UCSD-AML1 (cell line): ENCODE measurements at regions not wholly inside any gene's neighbourhood (a gene's known extent, or its start where the extent isn't known, plus 50 kb on each side); places are given as distances from the start of the nearest gene placed in this dataset.

ENCODE experiments used
- DNase-seq: peaks from one replicate; lab custom pipeline; 2025; ENCODE audit not compliant: unreplicated experiment; lab: John Stamatoyannopoulos, UW

- DNase-seq, result no peak
These were observed 294.6 kb downstream of the ANXA1 start for GRCh38 chr9:73446306-73446705.

- no peak for DNase-seq
These were observed 299.3 kb downstream of the ANXA1 start for GRCh38 chr9:73451003-73451402.

- DNase-seq, result no peak
These were observed 308.2 kb downstream of the ANXA1 start for GRCh38 chr9:73459817-73460216.

- DNase-seq, result no peak
These were observed 317.1 kb downstream of the ANXA1 start for GRCh38 chr9:73468716-73469115.

- DNase-seq, result no peak
These were observed 319.1 kb downstream of the ANXA1 start for GRCh38 chr9:73470766-73471165.

GRCh38 chr9:73474002-73474600 lies 322.4 kb downstream of the ANXA1 start:
- no peak for DNase-seq

GRCh38 chr9:73474625-73475024 lies 323.0 kb downstream of the ANXA1 start:
- DNase-seq, result no peak

DNA sequence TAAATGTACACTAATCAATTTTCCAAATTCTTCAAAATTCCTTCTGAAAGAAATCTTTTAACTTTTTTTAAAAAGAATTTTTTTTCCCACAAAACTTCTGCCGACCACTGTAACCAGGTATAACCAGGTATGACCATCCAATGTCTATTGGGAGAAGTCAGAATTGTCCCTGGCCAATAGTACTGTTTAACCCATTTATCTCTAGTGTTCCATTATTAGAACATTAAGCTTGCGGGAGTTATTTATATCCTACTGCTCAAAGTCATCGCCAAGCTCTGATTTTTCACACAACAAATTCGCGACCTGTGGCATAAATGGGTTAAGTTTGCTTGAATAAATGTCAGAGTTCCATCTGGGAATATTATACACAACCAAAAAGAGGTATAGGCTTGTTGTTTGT lies 343.2 kb downstream of the ANXA1 start:
- no peak for DNase-seq

DNA sequence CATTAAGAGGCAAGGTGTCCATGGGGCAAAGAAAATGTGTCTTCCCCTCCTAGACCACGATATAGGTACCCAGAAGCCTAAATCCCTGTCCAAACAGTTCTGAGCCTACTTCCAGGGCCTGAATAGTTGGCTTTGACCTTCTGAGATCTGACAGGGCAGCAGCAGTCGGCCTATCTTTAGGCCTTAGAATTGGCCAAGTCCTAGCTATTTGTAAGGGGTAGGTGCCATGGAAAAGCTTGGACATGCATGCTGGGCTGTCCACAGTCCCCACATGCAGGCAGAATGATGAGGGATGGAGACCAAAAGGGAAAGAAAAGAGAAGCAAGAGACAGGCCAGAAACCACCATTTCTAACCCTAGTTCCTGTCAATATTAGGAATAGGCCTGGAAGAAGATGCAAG lies 346.1 kb downstream of the ANXA1 start:
- DNase-seq, result no peak

DNA sequence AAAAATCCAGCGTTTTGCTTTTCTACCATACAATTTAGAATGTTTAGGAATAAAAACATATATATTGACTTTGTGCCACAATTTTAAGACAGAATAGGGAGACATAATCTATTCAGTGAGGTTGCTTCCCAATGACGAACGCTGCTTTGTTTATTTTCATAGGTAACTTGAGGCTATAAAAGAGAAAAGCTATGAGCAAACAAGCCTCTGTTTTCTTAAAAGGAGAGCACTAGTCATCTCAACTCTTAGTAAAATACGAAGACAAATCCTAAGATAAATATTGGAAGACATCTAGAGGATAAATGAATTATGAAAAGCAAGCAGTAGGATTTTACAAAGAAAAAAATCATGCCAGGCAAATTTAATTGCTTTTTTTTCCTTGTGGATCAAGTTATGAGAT lies 363.6 kb downstream of the ANXA1 start:
- no peak for DNase-seq

- DNase-seq, result no peak
These were observed 371.7 kb downstream of the ANXA1 start for GRCh38 chr9:73523391-73523790.

DNA sequence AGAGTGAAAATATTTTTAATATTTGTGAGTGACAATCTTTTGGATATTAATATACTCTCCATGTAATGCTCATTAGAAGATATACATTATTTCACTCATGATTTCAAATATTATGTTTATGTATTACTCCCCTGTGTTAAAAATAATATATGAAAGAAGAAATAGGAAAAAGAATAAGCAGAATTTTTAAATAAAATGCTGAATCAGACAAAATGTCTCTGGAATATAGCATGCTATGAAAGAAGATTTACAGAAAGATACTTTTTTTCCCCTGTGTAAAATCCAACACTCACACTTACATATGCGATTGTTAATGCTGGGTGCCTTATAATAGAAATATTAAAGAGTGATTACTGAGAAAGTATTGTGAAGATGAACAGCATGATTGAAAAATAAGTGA lies 373.7 kb downstream of the ANXA1 start:
- DNase-seq, result no peak

DNA sequence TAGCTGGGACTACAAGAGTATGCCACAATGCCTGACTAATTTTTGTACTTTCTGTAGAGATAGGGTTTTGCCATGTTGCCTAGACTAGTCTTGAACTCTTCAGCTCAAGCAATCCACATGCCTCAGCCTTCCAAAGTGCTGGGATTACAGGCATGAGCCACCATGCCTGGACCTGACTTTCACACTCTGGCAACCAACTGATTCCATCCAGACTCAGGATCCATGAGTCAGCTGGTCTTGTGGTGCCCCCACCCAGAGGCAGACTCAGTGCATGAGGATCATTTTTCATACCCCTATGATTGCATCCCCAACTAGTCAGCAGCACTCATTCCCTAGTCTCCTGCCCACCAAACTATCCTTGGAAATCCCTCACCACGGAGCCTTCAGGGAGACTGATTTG lies 375.9 kb downstream of the ANXA1 start:
- DNase-seq, result no peak

- DNase-seq, result no peak
These were observed 377.3 kb downstream of the ANXA1 start for GRCh38 chr9:73528926-73529325.

GRCh38 chr9:73529666-73530065 lies 378.0 kb downstream of the ANXA1 start:
- DNase-seq, result no peak

GRCh38 chr9:73531051-73531532 lies 379.4 kb downstream of the ANXA1 start:
- no peak for DNase-seq

DNA sequence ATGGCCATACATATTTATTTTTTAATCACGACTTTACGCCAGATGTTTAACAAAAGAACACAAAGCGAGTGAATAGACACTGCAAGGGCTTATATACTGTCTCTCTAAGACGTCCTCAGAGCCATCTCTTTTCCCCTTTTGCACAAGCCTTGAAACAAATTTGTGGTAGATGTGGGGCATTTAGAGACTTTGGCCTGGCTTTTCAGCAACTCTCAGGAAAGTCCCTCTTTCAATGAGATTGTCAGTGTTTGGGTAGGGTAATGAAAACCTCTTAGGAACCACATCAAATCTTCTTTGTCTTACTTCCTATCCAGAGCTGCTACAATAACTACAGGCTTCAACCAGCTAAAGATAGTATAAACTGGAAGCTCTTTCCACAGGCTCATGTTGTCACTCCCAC lies 380.0 kb downstream of the ANXA1 start:
- DNase-seq, result no peak

DNA sequence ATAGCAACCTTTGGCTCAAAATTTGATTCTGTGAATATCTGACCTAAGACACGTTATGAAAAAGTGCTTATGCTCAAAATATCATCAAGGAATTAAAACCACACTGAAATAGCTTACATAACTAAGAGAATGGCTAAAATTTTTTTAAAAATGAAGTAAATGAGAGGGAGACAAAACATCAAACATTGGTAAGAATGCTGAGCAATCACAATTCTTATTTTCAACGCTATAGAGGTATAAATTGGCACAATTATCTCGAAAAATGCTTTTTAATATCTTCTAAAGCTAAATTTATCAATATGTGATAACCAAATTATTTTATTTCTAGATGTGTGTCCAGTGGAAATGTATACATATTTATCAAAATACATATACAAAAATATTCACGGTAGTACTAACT lies 381.3 kb downstream of the ANXA1 start:
- DNase-seq, result no peak

GRCh38 chr9:73536403-73536802 lies 384.7 kb downstream of the ANXA1 start:
- DNase-seq, result no peak

- DNase-seq, result no peak
These were observed 385.9 kb downstream of the ANXA1 start for GRCh38 chr9:73537561-73537960.

GRCh38 chr9:73539881-73540390 lies 388.3 kb downstream of the ANXA1 start:
- no peak for DNase-seq

DNA sequence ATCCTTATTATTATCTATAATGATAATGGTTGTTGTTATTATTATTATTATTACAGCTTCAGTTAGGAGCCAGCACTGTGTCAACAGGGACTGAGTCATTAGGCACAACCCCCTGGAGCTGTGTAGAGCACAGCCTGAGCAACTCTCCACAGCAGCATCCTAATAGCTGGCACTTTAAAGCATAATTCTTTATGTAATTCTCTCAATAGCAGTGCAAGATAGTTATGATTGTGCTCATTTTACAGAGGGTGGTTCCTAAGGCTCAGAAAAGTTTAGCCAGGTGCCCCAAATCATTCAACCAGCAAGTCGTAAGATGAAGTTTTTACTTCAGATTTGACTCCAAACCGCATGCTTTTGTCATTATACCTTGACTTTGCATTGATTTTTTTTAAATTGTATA lies 390.3 kb downstream of the ANXA1 start:
- no peak for DNase-seq

DNA sequence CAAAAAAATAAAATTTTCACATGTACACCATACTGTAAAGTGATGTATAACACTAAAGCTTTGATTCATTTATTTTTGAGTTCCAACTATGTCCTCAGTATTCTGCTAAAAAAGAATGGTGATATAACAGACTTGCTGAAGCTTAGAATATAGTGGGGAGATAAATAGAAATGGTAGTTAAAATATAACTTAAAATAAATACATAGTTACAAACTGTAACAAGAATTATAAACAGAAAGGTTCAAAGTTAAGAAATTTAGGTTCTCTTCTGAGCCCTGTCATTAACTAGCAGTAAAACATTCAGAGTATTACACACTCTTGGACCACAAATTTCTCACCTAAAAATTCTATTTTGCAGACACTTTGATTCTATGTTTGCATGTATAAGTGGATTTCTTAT lies 392.1 kb downstream of the ANXA1 start:
- no peak for DNase-seq
